ENCODE measurements at regions not wholly inside any gene's neighbourhood (a gene's known extent, or its start where the extent isn't known, plus 50 kb on each side); places are given as distances from the start of the nearest gene placed in this dataset.

- DNase-seq (ENCODE audit: low read depth): no peak
- no peak for TF ChIP-seq CTCF (IDR thresholded peaks at IDR 0.05; ENCODE audit: insufficient read depth, low read depth, low read length, missing control alignments)
- H3K4me3 ChIP-seq (ENCODE audit: low read depth, low read length): no peak overlapping the region
These were observed 255.8 kb downstream of the B3GLCT start for GRCh38 chr13:31455581-31455980.

- H3K4me3 ChIP-seq (ENCODE audit: low read depth, low read length): no peak overlapping the region
- no peak for TF ChIP-seq CTCF (IDR thresholded peaks at IDR 0.05; ENCODE audit: insufficient read depth, low read depth, low read length, missing control alignments)
- no peak for DNase-seq (ENCODE audit: low read depth)
These were observed 256.3 kb downstream of the B3GLCT start for GRCh38 chr13:31456056-31456455.

GRCh38 chr13:31460061-31460460 is 260.3 kb downstream of the B3GLCT start:
- no peak overlapping the region for H3K4me3 ChIP-seq (ENCODE audit: low read depth, low read length)
- no peak for DNase-seq (ENCODE audit: low read depth)
- no peak for TF ChIP-seq CTCF (IDR thresholded peaks at IDR 0.05; ENCODE audit: insufficient read depth, low read depth, low read length, missing control alignments)

- DNase-seq (ENCODE audit: low read depth): no peak
- TF ChIP-seq CTCF (IDR thresholded peaks at IDR 0.05; ENCODE audit: insufficient read depth, low read depth, low read length, missing control alignments): no peak
- H3K4me3 ChIP-seq (ENCODE audit: low read depth, low read length): no peak overlapping the region
These were observed 262.1 kb downstream of the B3GLCT start for GRCh38 chr13:31461923-31462322.

GRCh38 chr13:31462766-31463165 is 263.0 kb downstream of the B3GLCT start:
- DNase-seq (ENCODE audit: low read depth): no peak
- TF ChIP-seq CTCF (IDR thresholded peaks at IDR 0.05; ENCODE audit: insufficient read depth, low read depth, low read length, missing control alignments): no peak
- no peak overlapping the region for H3K4me3 ChIP-seq (ENCODE audit: low read depth, low read length)

GRCh38 chr13:31468114-31468902 is 268.5 kb downstream of the B3GLCT start:
- no peak for TF ChIP-seq CTCF (IDR thresholded peaks at IDR 0.05; ENCODE audit: insufficient read depth, low read depth, low read length, missing control alignments)
- no peak for DNase-seq (ENCODE audit: low read depth)

GRCh38 chr13:31469377-31469776 is 269.6 kb downstream of the B3GLCT start:
- no peak for TF ChIP-seq CTCF (IDR thresholded peaks at IDR 0.05; ENCODE audit: insufficient read depth, low read depth, low read length, missing control alignments)
- no peak for DNase-seq (ENCODE audit: low read depth)
- H3K4me3 ChIP-seq (ENCODE audit: low read depth, low read length): no peak overlapping the region

More at GRCh38 chr13:31468114-31468902, 268.5 kb downstream of the B3GLCT start:
- no peak overlapping the region for H3K4me3 ChIP-seq (ENCODE audit: low read depth, low read length)

All from GM12865 (cell line).